LNCaP clone FGC (cell line): ENCODE measurements at regions not wholly inside any gene's neighbourhood (a gene's known extent, or its start where the extent isn't known, plus 50 kb on each side); places are given as distances from the start of the nearest gene placed in this dataset.

ENCODE experiments used
- DNase-seq: peaks from one replicate; pipeline ENCODE4 v3.0.0-alpha.2; 2011; ENCODE audit warnings: low read depth
- H3K4me3 ChIP-seq: 2 replicates; pipeline ENCODE4 v1.5.1; 2011; ENCODE audit warnings: mild to moderate bottlenecking, low read depth, low read length, control low read depth
- TF ChIP-seq, protein P1 (sequence below): IDR thresholded peaks from 2 replicates; pipeline ENCODE4 v1.5.1; 2012; ENCODE audit warnings: mild to moderate bottlenecking; ENCODE audit not compliant: control insufficient read depth, insufficient read depth; ENCODE audit errors: extremely low read depth

DNA sequence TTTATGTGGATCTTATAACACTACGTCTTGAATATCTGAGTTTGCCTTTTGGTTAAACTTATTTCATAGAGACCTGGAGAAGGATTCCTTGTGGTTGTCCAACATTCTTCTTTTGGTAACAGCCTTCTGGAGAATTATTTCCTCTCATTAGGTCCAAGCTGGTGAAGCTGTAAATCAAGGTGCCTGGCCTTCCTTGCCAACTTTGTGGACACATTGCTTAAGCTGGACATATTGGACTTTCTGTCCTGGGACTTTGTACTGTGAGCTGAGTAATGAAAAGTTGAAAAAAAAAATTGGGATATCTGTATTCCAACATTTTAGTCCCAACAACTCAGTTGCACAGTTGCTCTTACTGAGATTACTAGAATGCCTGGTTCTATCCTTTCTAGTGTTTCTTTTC lies 186.2 kb downstream of the HAO1 start:
- H3K4me3 ChIP-seq: no peak overlapping the region
- no peak for DNase-seq
- TF ChIP-seq, protein P1, sequence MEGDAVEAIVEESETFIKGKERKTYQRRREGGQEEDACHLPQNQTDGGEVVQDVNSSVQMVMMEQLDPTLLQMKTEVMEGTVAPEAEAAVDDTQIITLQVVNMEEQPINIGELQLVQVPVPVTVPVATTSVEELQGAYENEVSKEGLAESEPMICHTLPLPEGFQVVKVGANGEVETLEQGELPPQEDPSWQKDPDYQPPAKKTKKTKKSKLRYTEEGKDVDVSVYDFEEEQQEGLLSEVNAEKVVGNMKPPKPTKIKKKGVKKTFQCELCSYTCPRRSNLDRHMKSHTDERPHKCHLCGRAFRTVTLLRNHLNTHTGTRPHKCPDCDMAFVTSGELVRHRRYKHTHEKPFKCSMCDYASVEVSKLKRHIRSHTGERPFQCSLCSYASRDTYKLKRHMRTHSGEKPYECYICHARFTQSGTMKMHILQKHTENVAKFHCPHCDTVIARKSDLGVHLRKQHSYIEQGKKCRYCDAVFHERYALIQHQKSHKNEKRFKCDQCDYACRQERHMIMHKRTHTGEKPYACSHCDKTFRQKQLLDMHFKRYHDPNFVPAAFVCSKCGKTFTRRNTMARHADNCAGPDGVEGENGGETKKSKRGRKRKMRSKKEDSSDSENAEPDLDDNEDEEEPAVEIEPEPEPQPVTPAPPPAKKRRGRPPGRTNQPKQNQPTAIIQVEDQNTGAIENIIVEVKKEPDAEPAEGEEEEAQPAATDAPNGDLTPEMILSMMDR: no peak

DNA sequence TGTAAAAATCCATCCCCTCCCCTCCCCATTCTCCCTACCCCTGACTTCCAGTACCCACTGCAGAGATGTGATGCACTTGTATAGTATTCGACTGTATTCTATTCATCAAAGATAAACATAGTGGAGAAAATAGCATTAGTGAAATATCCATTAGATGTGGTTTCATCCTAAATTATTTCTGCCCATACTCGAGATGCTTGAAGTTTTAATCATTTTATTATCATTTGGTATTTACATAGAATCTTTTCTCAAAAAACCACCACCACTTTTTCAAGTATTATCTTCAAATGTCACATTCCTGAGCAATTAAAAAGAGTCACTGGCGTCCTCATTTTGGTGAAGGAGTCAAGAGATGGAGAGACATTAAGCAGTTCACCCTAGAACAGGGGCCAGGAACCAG lies 181.9 kb downstream of the HAO1 start:
- TF ChIP-seq, protein P1: no peak
- no peak for DNase-seq
- no peak overlapping the region for H3K4me3 ChIP-seq

DNA sequence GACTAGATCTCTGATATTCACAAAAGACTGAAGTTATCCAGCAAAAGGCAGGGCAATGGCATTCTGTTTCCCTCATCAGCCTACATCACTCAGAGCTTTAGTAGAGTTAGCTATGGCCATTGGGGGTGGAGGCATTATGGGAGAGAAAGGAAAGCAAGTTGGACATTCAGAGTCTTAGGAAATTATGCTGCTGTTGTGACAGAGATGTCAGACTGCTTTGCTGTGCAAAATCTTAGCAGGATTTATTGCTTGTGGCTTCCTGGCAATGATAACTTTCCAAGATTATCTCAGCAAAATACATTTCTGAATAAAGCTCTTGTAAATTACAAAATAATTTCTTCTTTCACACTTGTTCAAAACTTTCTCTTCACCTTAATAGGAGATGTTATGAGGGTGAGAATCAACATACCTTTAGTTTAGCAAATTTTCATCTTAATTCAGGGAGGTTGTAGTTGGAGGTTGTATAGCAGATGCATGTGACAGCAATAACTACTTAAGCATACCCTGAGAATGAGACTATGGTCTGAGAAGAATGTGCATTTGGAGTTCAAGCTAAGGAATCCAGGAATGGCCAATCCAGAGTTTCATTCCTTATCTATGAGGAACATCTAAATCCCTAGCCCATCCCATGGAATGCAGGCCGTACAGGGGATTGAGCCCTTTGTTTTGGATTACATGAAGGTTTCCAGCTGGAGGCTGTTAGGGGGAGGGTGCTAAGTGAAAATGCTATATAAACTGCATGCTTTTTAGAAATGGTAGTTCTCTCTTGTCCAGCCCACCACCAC lies 179.8 kb downstream of the HAO1 start:
- TF ChIP-seq, protein P1: no peak
- no peak for DNase-seq

DNA sequence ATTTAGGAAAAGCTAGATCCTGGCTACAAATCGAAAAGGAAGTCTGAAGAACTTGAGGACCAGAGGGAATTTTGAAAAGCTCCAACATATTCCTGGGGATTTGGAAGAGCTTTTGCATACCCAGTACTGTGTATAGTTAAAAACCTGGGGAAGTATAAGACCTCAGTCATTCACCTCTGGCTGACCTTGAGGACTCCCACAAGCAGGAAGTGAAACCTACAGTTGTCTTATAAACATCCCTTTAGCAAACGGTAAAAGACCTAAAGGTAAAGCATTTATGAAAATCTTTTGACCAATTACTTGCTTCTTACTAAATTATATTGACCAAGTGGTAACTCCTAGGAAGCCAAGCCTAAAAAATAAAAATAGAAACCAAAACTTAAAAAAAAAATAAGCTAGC lies 175.0 kb downstream of the HAO1 start:
- TF ChIP-seq, protein P1: no peak
- no peak for DNase-seq

More for the DNA sequence above, 179.8 kb downstream of the HAO1 start:
- H3K4me3 ChIP-seq: no peak overlapping the region

DNA sequence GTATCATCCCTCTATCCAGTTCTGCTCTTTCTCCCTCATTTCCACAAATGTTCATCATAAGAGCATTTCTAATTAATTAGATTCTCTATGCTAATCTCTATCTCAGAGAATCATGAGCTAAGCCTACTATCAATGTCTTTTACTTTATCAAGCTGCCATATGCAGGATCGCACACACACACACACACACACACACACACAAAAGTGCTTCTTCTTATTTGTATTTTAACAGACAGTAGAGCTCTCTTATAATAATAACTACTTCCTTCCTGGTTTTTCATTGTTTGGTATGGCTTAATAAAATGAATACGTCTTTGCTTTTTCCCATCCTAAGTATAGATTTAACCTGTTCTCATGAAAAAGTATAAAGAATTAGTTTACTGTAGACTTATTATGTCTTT lies 170.2 kb downstream of the HAO1 start:
- TF ChIP-seq, protein P1: no peak
- no peak overlapping the region for H3K4me3 ChIP-seq
- no peak for DNase-seq

More for the DNA sequence above, 175.0 kb downstream of the HAO1 start:
- no peak overlapping the region for H3K4me3 ChIP-seq

DNA sequence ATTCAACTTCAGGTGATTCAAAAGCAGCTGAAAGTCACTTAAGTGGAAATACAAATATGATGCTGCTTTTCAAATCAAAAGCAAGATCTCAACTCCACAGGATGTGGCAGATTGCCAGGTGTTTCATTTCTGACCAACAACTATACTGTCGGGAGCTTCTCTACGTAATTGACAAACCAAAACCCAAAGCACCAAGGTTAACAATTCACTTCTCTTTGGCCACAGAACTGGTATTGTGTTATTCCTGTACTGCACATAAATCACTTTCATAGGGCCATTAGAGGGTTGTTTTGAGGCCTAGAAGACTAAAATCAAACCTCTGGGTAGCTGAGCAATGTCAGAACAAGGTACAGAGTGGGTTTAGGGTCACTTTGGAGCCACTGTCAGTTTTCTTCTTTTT lies 169.7 kb downstream of the HAO1 start:
- no peak for DNase-seq
- TF ChIP-seq, protein P1: no peak
- no peak overlapping the region for H3K4me3 ChIP-seq

DNA sequence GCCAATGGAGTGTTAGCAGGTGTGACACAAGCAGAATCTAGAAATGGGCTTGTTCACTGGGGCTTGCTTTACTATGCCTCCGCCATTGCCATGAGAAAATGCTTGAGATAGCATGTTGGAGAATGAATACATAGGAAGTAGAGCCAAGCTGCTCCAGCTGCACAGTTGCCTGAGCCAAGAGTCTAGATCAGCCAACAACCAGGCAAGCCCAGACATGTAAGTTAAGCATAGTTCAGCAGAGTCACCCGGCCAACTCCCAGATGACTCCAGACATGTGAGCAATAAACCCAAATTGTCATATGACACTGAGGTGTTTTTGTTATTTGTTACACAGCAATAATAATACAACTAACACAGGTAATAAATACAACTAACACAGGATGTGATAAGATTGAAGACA lies 167.9 kb downstream of the HAO1 start:
- TF ChIP-seq, protein P1: no peak
- DNase-seq: peak; percentile 42

More for the DNA sequence above, 167.9 kb downstream of the HAO1 start:
- no peak overlapping the region for H3K4me3 ChIP-seq
